Large intestine (tissue), 3 donors: ENCODE measurements at regions not wholly inside any gene's neighbourhood (a gene's known extent, or its start where the extent isn't known, plus 50 kb on each side); places are given as distances from the start of the nearest gene placed in this dataset.

Source experiments
- DNase-seq, 2 donors: peaks; one replicate each; pipeline versions ENCODE4 v3.0.0 to v3.0.0-alpha.2; 2013
- H3K27ac ChIP-seq: one replicate; pipeline ENCODE4 v1.5.1; 2013; ENCODE audit warnings: low read length
- H3K27me3 ChIP-seq: 2 replicates; pipeline ENCODE4 v1.6.1; 2013; ENCODE audit warnings: low read length; ENCODE audit not compliant: control insufficient read depth, insufficient read depth
- H3K36me3 ChIP-seq: 2 replicates; pipeline ENCODE4 v1.6.1; 2013; ENCODE audit warnings: low read length; ENCODE audit not compliant: control insufficient read depth, insufficient read depth
- H3K4me1 ChIP-seq: one replicate; pipeline ENCODE4 v1.6.1; 2013; ENCODE audit warnings: low read length; ENCODE audit not compliant: control insufficient read depth, insufficient read depth
- H3K4me3 ChIP-seq: one replicate; pipeline ENCODE4 v1.5.1; 2013; ENCODE audit warnings: low read length
- H3K9me3 ChIP-seq: one replicate; pipeline ENCODE4 v1.6.1; 2013; ENCODE audit warnings: mild to moderate bottlenecking, low read depth, low read length, moderate library complexity; ENCODE audit not compliant: control insufficient read depth
- WGBS: methylation state at CpG from one replicate; pipeline ENCODE4 v1.1.5; 2013; ENCODE audit warnings: low lambda C conversion rate; ENCODE audit not compliant: insufficient coverage; 5-methylcytosine and 5-hydroxymethylcytosine counted together

DNA sequence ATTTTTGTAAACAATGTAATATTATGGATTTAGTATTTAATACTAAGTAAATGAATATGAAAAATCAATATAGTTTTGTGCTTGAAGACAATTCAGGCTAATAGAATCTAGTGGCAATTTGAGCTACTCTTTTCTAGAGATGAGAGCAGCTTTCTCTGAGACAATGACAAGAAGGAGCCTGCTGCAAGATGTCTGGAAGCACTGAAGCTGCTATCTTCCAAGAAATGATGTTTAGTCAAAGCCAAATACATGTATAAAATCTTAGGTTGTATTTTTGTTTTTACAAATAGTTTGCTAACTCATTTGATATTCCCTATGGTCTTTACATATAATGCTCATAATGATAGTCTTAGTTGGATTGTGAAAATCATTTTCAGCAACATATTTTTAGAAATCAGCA, 103.9 kb upstream of the COL24A1 start:
- Histone ChIP-seq H3K27ac (no peak overlapping the region), H3K4me3 (no peak overlapping the region), H3K36me3 (no peaks in the 10 kb centered on the region), H3K9me3 (no peaks in the 10 kb centered on the region), H3K4me1 (no peaks in the 10 kb centered on the region), H3K27me3 (no peaks in the 10 kb centered on the region)
- no peak for DNase-seq

DNA sequence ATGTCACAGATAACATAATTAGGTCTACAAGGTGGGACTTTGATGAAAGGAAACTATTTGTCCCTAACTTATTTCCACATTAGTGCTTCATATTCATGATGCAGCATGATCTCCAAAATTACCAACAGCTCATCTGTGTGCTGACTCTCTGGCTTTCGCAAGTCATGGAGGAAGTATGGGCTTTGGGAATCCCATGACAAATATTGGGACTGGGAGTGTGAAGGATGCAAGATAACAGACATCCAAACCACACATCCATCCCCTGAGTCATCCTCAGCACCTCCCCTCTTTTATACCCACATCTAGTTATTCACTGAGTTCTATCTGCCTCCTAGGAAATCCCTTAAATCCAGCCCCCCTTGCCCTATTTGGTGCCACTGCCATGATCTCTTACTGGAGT, 102.8 kb upstream of the COL24A1 start:
- H3K27ac ChIP-seq = no peak overlapping the region
- DNase-seq = no peak
- 83% methylated on average over 1 of the region's 1 CpG for WGBS

DNA sequence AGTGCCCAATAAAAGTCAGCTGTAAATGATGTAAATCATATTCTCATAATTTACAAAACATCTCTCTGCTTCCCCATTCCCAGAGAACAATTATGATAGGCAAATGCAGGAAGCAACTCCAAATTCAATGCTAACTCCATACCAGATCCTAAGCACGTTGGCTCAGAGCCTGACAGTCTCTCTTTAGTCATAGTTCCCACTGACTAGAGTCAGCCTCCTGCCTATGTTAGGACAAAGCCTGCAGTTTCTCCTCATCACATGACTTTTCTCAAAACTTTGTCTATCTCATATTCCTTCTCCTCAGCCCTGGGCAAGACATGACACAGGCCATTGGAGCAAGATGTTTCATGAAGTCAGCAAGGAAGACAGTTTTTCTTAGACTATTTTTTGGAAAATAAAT, 101.5 kb upstream of the COL24A1 start:
- DNase-seq = no peak
- H3K4me3 ChIP-seq = no peak overlapping the region
- H3K4me1 ChIP-seq = no peaks in the 10 kb centered on the region
- no peaks in the 10 kb centered on the region for H3K9me3 ChIP-seq
- no CpG with 5 or more reads among the region's 1 CpG for WGBS
- H3K36me3 ChIP-seq = no peaks in the 10 kb centered on the region
- H3K27ac ChIP-seq = no peak overlapping the region
- H3K27me3 ChIP-seq = no peaks in the 10 kb centered on the region

More for the DNA sequence above, 102.8 kb upstream of the COL24A1 start:
- Histone ChIP-seq H3K27me3 (no peaks in the 10 kb centered on the region), H3K4me3 (no peak overlapping the region), H3K9me3 (no peaks in the 10 kb centered on the region), H3K36me3 (no peaks in the 10 kb centered on the region), H3K4me1 (no peaks in the 10 kb centered on the region)

DNA sequence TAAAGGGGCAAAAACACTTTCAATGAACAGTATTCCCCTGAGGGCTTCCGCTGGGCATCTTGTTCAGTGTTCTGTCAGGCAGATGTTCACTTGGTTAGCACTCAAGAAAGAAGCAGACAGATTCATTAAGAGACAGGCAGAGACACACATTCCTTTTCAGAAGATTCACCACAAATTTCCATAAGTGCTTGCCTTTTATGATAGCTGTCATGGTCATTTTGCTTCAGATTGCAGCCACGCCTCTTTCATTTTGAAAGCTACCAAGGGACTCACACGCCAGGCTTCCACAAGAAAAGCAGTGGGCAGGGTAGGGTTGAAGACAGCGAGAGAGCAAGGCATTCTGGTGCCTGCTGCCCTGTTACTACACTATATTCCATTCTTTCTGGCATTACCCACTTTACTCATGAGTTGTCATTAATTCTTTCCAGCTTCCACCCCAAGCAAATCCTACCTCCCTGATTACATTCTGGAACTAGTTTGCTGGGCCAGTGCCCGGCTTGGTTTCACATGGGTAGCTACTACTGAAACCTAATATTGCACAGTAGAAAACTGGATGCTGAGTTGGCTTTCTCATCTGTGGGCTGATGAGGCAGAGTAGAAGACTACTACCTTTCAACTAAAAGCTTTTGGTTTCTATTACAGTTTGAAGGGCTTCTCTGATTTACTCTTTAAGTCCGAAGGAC, 91.2 kb upstream of the COL24A1 start:
- 85% methylated on average over 2 of the region's 6 CpGs for WGBS
- no peaks in the 10 kb centered on the region for H3K4me1 ChIP-seq
- DNase-seq = no peak
- no peak overlapping the region for H3K4me3 ChIP-seq
- no peak overlapping the region for H3K27ac ChIP-seq
- H3K9me3 ChIP-seq = no peaks in the 10 kb centered on the region
- no peaks in the 10 kb centered on the region for H3K36me3 ChIP-seq
- no peaks in the 10 kb centered on the region for H3K27me3 ChIP-seq

DNA sequence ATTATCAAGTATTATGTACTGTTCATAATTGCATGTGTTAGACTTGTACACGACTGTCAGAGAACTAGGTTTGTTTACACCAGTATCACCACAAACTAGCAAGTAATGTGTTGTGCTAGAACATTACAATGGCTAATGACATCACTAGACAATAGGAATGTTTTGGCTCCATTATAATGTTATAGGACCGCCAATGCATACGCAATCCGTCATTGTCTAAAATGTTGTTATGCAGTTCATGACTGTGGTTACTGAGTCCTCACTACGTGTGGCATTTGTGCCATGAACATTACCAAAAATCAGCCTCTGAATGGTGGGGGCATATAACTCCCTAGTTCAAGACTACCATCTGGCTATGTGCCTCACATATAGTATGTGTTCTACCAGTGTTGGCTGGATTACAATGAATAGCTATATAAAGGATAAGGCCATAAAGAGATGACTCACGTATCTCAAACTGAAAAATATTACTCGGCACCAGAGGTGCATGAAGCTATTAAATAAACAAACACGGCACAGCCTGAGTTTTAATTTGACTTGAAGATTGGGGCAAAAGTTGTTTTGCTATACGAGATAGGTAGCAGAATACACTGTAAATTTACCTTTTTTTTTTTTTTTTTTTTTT, 89.1 kb upstream of the COL24A1 start:
- Histone ChIP-seq H3K36me3 (no peaks in the 10 kb centered on the region), H3K27me3 (no peaks in the 10 kb centered on the region), H3K9me3 (no peaks in the 10 kb centered on the region), H3K4me3 (no peak overlapping the region), H3K4me1 (no peaks in the 10 kb centered on the region), H3K27ac (no peak overlapping the region)
- DNase-seq = no peak
- WGBS = 83% methylated on average over 2 of the region's 9 CpGs

DNA sequence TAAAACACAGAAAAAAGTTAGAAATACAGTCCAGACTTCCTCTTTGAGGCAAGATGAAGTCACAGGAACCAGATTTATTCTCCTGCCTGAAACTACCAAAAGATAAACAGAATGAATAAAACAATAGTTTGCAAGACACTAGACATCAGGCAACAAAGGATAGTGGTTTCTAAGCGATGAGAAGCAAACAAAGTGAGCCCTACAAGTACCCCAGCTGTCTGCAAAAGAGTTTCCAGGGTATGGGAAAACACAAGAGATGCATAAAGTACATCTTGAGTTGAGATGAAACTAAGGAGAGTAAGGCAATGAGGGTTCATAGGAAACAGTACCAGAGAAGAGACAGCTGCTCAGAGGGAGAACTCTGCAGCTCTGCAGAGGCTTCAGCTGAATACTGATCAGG, 83.3 kb upstream of the COL24A1 start:
- no peaks in the 10 kb centered on the region for H3K4me1 ChIP-seq
- no CpG with 5 or more reads among the region's 1 CpG for WGBS
- H3K27me3 ChIP-seq = no peaks in the 10 kb centered on the region
- no peaks in the 10 kb centered on the region for H3K36me3 ChIP-seq
- peaks cover 3% of the 10 kb centered on the region for H3K9me3 ChIP-seq
- DNase-seq = peak; percentile 7 to 18
- no peak overlapping the region for H3K4me3 ChIP-seq
- no peak overlapping the region for H3K27ac ChIP-seq

DNA sequence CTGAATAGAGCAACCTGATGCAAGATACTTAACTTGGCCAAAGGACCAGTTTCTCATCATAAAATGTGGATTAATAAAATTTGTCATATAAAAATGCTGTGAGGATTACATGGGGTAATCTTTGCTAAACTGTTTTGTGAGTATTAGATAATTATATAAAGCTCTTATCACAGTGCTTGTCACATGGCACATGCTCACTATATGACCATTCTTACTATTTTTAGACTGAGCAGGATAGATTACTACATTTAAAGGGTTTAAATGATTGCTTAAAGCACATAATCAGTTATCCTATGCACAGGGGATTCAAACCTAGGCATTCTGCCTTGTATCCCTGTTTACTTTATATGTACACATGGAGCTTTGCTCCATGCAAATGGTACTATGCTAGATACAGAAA, 82.9 kb upstream of the COL24A1 start:
- Histone ChIP-seq H3K36me3 (no peaks in the 10 kb centered on the region), H3K27me3 (no peaks in the 10 kb centered on the region), H3K27ac (no peak overlapping the region), H3K4me1 (no peaks in the 10 kb centered on the region), H3K9me3 (peaks cover 3% of the 10 kb centered on the region), H3K4me3 (no peak overlapping the region)
- no peak for DNase-seq

DNA sequence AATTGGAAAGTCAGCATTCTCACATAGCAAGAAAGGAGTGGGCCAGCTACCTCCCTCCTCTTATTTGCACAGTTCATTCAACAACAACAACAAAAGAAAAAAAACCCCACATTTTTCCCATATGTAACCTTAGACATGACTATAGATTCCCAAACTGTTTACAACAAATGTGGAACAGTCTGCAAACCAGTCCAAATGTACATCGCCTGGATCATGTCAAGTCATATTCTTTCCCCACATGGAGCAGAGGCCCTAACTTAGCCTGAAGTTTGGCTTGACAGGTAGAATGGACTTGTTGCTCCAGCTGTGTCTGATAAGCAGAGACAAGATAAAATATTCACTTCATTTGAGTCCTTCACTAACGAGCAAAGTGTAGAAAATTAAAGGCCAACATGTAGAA, 81.7 kb upstream of the COL24A1 start:
- no peaks in the 10 kb centered on the region for H3K4me1 ChIP-seq

DNA sequence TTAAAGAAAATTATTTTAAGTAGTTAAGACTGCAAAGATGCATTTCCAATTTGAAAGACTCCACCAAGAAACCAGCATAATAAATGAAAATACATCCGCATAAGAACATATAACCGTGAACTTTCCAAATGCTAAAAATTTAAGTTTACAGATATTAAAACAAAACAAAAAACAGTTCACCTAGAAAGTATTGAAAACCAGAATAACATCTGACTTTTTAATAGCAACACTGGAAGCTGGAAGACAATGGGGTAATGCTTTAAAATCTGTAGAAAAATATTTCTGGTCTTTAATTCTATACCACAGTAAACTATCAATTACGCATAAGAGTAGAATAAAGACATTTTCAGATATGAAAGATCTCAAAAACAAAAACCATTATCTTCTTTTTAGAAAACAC, 79.3 kb upstream of the COL24A1 start:
- Histone ChIP-seq H3K4me1 (no peaks in the 10 kb centered on the region), H3K9me3 (peaks cover 3% of the 10 kb centered on the region), H3K36me3 (no peaks in the 10 kb centered on the region), H3K4me3 (no peak overlapping the region), H3K27me3 (no peaks in the 10 kb centered on the region), H3K27ac (no peak overlapping the region)
- WGBS = 100% methylated on average over 2 of the region's 3 CpGs
- DNase-seq = no peak

More for the DNA sequence above, 81.7 kb upstream of the COL24A1 start:
- H3K9me3 ChIP-seq = peaks cover 3% of the 10 kb centered on the region
- H3K36me3 ChIP-seq = no peaks in the 10 kb centered on the region
- H3K27me3 ChIP-seq = no peaks in the 10 kb centered on the region
- no CpG with 5 or more reads among the region's 2 CpGs for WGBS
- no peak for DNase-seq
- no peak overlapping the region for H3K4me3 ChIP-seq
- H3K27ac ChIP-seq = no peak overlapping the region

DNA sequence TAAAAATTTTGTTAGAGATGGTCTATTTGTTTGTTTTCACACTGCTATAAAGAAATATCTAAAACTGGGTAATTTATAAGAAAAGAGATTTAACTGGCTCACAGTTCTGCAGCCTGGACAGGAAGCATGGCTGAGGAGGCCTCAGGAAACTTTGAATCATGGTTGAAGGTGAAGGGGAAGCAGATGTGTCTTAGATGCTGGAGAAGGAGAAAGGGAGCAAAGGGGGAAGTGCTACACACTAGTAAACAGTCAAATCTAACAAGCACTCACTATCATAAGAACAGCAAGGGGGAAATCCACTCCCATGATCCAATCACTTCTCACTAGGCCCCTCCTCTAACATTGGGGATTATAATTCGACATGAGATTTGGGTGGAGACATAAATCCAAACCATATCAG, 76.8 kb upstream of the COL24A1 start:
- WGBS = no CpG with 5 or more reads among the region's 1 CpG
- H3K36me3 ChIP-seq = no peaks in the 10 kb centered on the region
- no peak overlapping the region for H3K27ac ChIP-seq
- H3K4me1 ChIP-seq = no peaks in the 10 kb centered on the region
- H3K27me3 ChIP-seq = no peaks in the 10 kb centered on the region
- H3K4me3 ChIP-seq = no peak overlapping the region
- H3K9me3 ChIP-seq = peaks cover 3% of the 10 kb centered on the region
- DNase-seq = no peak

DNA sequence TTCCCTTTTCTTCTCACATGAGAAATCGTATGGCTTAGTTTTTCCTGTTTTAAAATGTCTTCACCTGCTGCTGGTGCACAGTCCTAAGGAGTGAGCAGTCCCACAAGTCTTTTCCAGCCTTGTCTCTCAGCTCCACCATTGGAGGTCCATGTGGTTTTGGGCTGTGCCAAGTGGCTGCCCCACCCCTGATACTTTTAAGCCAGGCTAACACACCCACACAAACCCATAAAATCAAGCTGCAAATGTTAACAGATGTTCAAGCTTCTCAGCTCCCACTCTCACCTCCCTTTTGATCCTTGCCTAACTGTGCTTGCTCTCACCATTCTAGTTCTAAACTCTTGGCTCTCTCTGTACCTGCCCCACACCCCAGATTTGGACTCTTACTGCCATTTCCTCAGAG, 74.5 kb upstream of the COL24A1 start:
- Histone ChIP-seq H3K27ac (no peak overlapping the region), H3K4me3 (no peak overlapping the region), H3K9me3 (no peaks in the 10 kb centered on the region), H3K36me3 (no peaks in the 10 kb centered on the region), H3K4me1 (no peaks in the 10 kb centered on the region), H3K27me3 (no peaks in the 10 kb centered on the region)
- WGBS = 86% methylated on average over 1 of the region's 1 CpG
- no peak for DNase-seq
